Endothelial cell of umbilical vein (primary cell): ENCODE measurements at regions not wholly inside any gene's neighbourhood (a gene's known extent, or its start where the extent isn't known, plus 50 kb on each side); places are given as distances from the start of the nearest gene placed in this dataset.

Experiments
- BruUV-seq: library from RNA; stranded (reverse); fragments of 400-500 nt; replicated peaks from 2 replicates; lab custom pipeline; 2021; lab: Mats Ljungman, UMichigan
- CTCF ChIA-PET: fragments of 300-600, 350-600 bp; sonication (Branson Sonifier 250); formaldehyde crosslinking; loops from one replicate; lab custom pipeline; 2021; ENCODE audit warnings: antibody characterized with exemption, inconsistent platforms; lab: Charles Lee
- POLR2A ChIA-PET: fragments of 300-600, 350-600 bp; sonication (Branson Sonifier 250); formaldehyde crosslinking; loops from one replicate; lab custom pipeline; 2021; ENCODE audit warnings: antibody characterized with exemption, inconsistent platforms; lab: Charles Lee
- DNase-seq: peaks from one replicate; pipeline ENCODE4 v3.0.0-alpha.2; 2011; ENCODE audit warnings: low read depth, low spot score
- FAIRE-seq: peaks from 2 replicates; lab custom pipeline; 2011; peaks lifted over from hg19 to GRCh38; lab: Jason Lieb, UNC
- H2AFZ ChIP-seq: 2 replicates; pipeline ENCODE4 v1.6.0; 2012; ENCODE audit warnings: low read depth, low read length, control low read depth, inconsistent platforms
- H3K27ac ChIP-seq: 2 replicates; pipeline ENCODE4 v1.5.1; 2011; ENCODE audit warnings: low read depth, mild to moderate bottlenecking, control low read depth, low read length, moderate library complexity; ENCODE audit not compliant: insufficient read depth
- H3K27me3 ChIP-seq, 2 experiments: 2 replicates each; pipeline versions ENCODE4 v1.6.0 to v1.6.1; 2011; ENCODE audit warnings: low read length in 2 of 2, mixed read lengths in 1 of 2; ENCODE audit not compliant: control insufficient read depth in 2 of 2, insufficient read depth in 2 of 2
- H3K36me3 ChIP-seq, 2 experiments: 2 replicates in 1 of 2; 3 replicates in 1 of 2; pipeline ENCODE4 v1.5.1; 2011; ENCODE audit warnings: low read length in 2 of 2, mild to moderate bottlenecking in 1 of 2, moderate library complexity in 1 of 2; ENCODE audit not compliant: control insufficient read depth in 2 of 2, insufficient read depth in 2 of 2; ENCODE audit errors: extremely low read depth in 1 of 2
- H3K4me1 ChIP-seq: 3 replicates; pipeline ENCODE4 v1.5.1; 2011; ENCODE audit warnings: mild to moderate bottlenecking, low read length; ENCODE audit not compliant: control insufficient read depth, insufficient read depth; ENCODE audit errors: extremely low read depth
- H3K4me2 ChIP-seq: 2 replicates; pipeline ENCODE4 v1.6.1; 2011; ENCODE audit warnings: low read length, control low read depth, mixed read lengths; ENCODE audit not compliant: insufficient read depth
- H3K4me3 ChIP-seq, 3 experiments: fragments of 200-600 bp in 1 of 3; sonication (generic), shearing (Covaris generic) in 1 of 3; replicated peaks in 1 of 3; 2 replicates each; pipeline ENCODE4 v1.5.1; 2011 to 2016; ENCODE audit warnings: control low read depth in 3 of 3, low read length in 3 of 3, mild to moderate bottlenecking in 2 of 3, inconsistent platforms in 1 of 3, low read depth in 1 of 3, moderate library complexity in 1 of 3; ENCODE audit not compliant: insufficient read depth in 1 of 3
- H3K79me2 ChIP-seq: 2 replicates; pipeline ENCODE4 v1.6.0; 2012; ENCODE audit warnings: low read length, inconsistent platforms; ENCODE audit not compliant: control insufficient read depth, insufficient read depth
- H3K9ac ChIP-seq: replicated peaks from 2 replicates; pipeline ENCODE3; 2011; ENCODE audit warnings: low read length, control low read depth; ENCODE audit not compliant: insufficient read depth; ENCODE audit errors: extremely low read depth
- H3K9me1 ChIP-seq: replicated peaks from 3 replicates; pipeline ENCODE4 v1.6.0; 2011; ENCODE audit warnings: mild to moderate bottlenecking, low read length; ENCODE audit not compliant: control insufficient read depth, insufficient read depth; ENCODE audit errors: extremely low read depth
- H3K9me3 ChIP-seq: replicated peaks from 2 replicates; pipeline ENCODE4 v1.5.1; 2012; ENCODE audit warnings: low read length, inconsistent platforms; ENCODE audit not compliant: control insufficient read depth, insufficient read depth
- H4K20me1 ChIP-seq: replicated peaks from 2 replicates; pipeline ENCODE3; 2011; ENCODE audit warnings: mild to moderate bottlenecking, low read length; ENCODE audit not compliant: control insufficient read depth, insufficient read depth; ENCODE audit errors: extremely low read depth
- CTCF ChIP-seq, 2 donors: IDR thresholded peaks; 1 replicate in 1 of 2; 2 replicates in 1 of 2; pipeline ENCODE4 v1.5.1; 2011; ENCODE audit warnings: low read length in 2 of 2, mild to moderate bottlenecking in 2 of 2, moderate library complexity in 2 of 2, control low read depth in 1 of 2, inconsistent platforms in 1 of 2, low read depth in 1 of 2; ENCODE audit not compliant: insufficient read depth in 1 of 2; ENCODE audit errors: extremely low read depth in 1 of 2
- EZH2 ChIP-seq: IDR thresholded peaks from 2 replicates; pipeline ENCODE4 v1.6.1; 2012; ENCODE audit warnings: borderline replicate concordance, low read depth, mild to moderate bottlenecking, moderate library complexity, low read length, inconsistent platforms; ENCODE audit not compliant: severe bottlenecking
- FOS ChIP-seq: IDR thresholded peaks from 2 replicates; pipeline ENCODE4 v1.6.1; 2011; ENCODE audit warnings: mild to moderate bottlenecking, low read length, moderate library complexity, borderline replicate concordance; ENCODE audit not compliant: insufficient read depth
- GATA2 ChIP-seq: IDR thresholded peaks from 2 replicates; pipeline ENCODE4 v1.7.0; 2011; ENCODE audit warnings: low read depth, mild to moderate bottlenecking, moderate library complexity, mixed read lengths, low read length; ENCODE audit not compliant: insufficient read length, insufficient read depth
- JUN ChIP-seq: IDR thresholded peaks from 2 replicates; pipeline ENCODE4 v1.6.1; 2011; ENCODE audit warnings: borderline replicate concordance, low read depth; ENCODE audit not compliant: insufficient read length, insufficient read depth
- MYC ChIP-seq: IDR thresholded peaks from one replicate; pipeline ENCODE4 v1.6.1; 2011; ENCODE audit warnings: mild to moderate bottlenecking, low read depth, low read length
- POLR2A ChIP-seq: IDR thresholded peaks from 2 replicates; pipeline ENCODE4 v1.6.1; 2012; ENCODE audit warnings: low read depth, mild to moderate bottlenecking, control low read depth, low read length
- POLR2AphosphoS5 ChIP-seq: IDR thresholded peaks from 2 replicates; pipeline ENCODE4 v1.6.1; 2012; ENCODE audit warnings: low read depth, mild to moderate bottlenecking, control low read depth, low read length, moderate library complexity; ENCODE audit not compliant: insufficient read depth
- dilution Hi-C: fragments of 300-500 bp; cut with MboI; formaldehyde crosslinking; loops from one replicate; pipeline ENCODE4 v1.15.0; 2019; ENCODE audit warnings: low sequenced_read_pairs; ENCODE audit not compliant: extremely low pct_ligation_motif_present
- intact Hi-C: fragments of 100-400 bp; cut with micrococcal nuclease; formaldehyde crosslinking; loops from one replicate; pipeline ENCODE4 v1.10.0; 2022
- TF ChIP-seq, protein P1 (sequence below): IDR thresholded peaks from 2 replicates; pipeline ENCODE4 v1.6.1; 2011; ENCODE audit not compliant: insufficient read depth, insufficient read length

DNA sequence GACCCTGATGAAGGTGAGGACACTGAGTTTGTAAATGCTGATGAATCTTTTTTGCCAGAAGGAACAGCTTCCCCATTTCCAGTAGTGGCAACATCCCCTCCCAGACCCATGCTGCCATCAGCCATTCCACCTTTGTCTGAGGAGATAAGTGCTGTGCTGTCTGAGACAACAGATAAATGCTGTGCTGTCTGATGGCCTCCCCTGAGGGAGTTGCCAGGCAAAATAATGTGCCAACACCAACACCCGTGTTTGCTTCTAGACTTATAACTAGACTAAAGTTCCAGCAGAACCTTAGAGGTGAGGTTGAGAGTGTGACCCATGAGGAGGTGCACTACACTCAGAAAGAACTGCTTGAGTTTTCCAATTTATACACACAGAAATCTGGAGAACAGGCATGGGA is 349.5 kb downstream of the C12orf75 start:
- FAIRE-seq (no peak), DNase-seq (no peak)
- no peak overlapping the region for H3K4me2 ChIP-seq
- ChIA-PET CTCF (no interaction called here), POLR2A (no interaction called here)
- no peak overlapping the region for H2AFZ ChIP-seq
- intact Hi-C loops (no loop called here), dilution Hi-C loops (no loop called here)
- TF ChIP-seq CTCF (IDR thresholded peaks at IDR 0.05; ENCODE audit: extremely low read depth in 1 of 2, insufficient read depth in 1 of 2, low read depth in 1 of 2, low read length in 2 of 2): no peak
- no peak for TF ChIP-seq EZH2
- no peak for TF ChIP-seq FOS
- no peak for TF ChIP-seq JUN
- TF ChIP-seq POLR2A: no peak
- TF ChIP-seq MYC: no peak
- no peak for TF ChIP-seq GATA2
- H3K9me3 ChIP-seq: no peaks in the 10 kb centered on the region
- H3K27ac ChIP-seq: no peak overlapping the region
- no peaks in the 10 kb centered on the region for H4K20me1 ChIP-seq
- BruUV-seq: no TSS peak
- no peaks in the 10 kb centered on the region for H3K9me1 ChIP-seq
- H3K4me1 ChIP-seq: peaks cover 6% of the 10 kb centered on the region
- no peak overlapping the region for H3K9ac ChIP-seq
- no peaks in the 10 kb centered on the region for H3K79me2 ChIP-seq
- no peaks in the 10 kb centered on the region for H3K27me3 ChIP-seq
- no peaks in the 10 kb centered on the region for H3K36me3 ChIP-seq
- no peak overlapping the region for H3K4me3 ChIP-seq

DNA sequence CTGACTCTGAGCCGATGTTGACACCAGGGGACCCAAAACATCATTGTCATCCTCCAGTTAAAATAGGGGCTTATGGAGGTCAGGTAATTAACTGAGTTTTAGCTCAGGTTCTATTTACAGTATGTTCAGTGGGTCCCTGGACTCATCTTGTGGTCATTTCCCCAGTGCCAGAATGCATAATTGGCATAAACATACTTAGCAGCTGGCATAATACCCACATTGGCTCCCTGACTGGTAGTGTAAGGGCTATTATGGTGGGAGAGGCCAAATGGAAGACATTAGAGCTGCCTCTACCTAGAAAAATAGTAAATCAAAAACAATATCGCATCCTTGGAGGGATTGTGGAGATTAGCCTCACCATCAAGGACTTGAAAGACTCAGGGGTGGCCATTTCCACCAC is 350.9 kb downstream of the C12orf75 start:
- POLR2A ChIA-PET: no interaction called here
- dilution Hi-C loops (no loop called here), intact Hi-C loops (no loop called here)
- CTCF ChIA-PET: no interaction called here
- BruUV-seq: no TSS peak
- Histone ChIP-seq H3K4me3 (no peak overlapping the region), H3K4me1 (peaks cover 6% of the 10 kb centered on the region), H3K79me2 (no peaks in the 10 kb centered on the region), H2AFZ (no peak overlapping the region), H3K27me3 (no peaks in the 10 kb centered on the region), H3K27ac (no peak overlapping the region), H3K4me2 (no peak overlapping the region), H3K9me3 (no peaks in the 10 kb centered on the region), H3K9me1 (no peaks in the 10 kb centered on the region), H3K9ac (no peak overlapping the region), H4K20me1 (no peaks in the 10 kb centered on the region), H3K36me3 (no peaks in the 10 kb centered on the region)
- FAIRE-seq: no peak
- no peak for DNase-seq
- TF ChIP-seq FOS: no peak
- no peak for TF ChIP-seq POLR2A
- no peak for TF ChIP-seq JUN
- TF ChIP-seq GATA2: no peak
- no peak for TF ChIP-seq EZH2
- no peak for TF ChIP-seq MYC
- no peak for TF ChIP-seq CTCF (IDR thresholded peaks at IDR 0.05; ENCODE audit: extremely low read depth in 1 of 2, insufficient read depth in 1 of 2, low read depth in 1 of 2, low read length in 2 of 2)
- TF ChIP-seq, protein P1, sequence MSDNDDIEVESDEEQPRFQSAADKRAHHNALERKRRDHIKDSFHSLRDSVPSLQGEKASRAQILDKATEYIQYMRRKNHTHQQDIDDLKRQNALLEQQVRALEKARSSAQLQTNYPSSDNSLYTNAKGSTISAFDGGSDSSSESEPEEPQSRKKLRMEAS: no peak
- TF ChIP-seq POLR2AphosphoS5: no peak
